Small intestine (tissue), 7 donors: ENCODE measurements at regions not wholly inside any gene's neighbourhood (a gene's known extent, or its start where the extent isn't known, plus 50 kb on each side); places are given as distances from the start of the nearest gene placed in this dataset.

Source experiments
- DNase-seq, 2 donors: peaks; one replicate each; pipeline versions ENCODE4 v3.0.0 to v3.0.0-alpha.2; 2013
- FAIRE-seq: peaks from 2 replicates; lab custom pipeline; 2012; peaks lifted over from hg19 to GRCh38; lab: Jason Lieb, UNC
- H3K27ac ChIP-seq, 3 donors: one replicate each; pipeline ENCODE4 v1.5.1; 2013; ENCODE audit warnings: low read length in 2 of 3, mild to moderate bottlenecking in 2 of 3, control low read depth in 1 of 3, inconsistent platforms in 1 of 3, low read depth in 1 of 3, moderate library complexity in 1 of 3
- H3K27me3 ChIP-seq, 3 donors: one replicate each; pipeline ENCODE4 v1.6.1; 2013; ENCODE audit warnings: low read length in 3 of 3, inconsistent platforms in 1 of 3; ENCODE audit not compliant: control insufficient read depth in 3 of 3, insufficient read depth in 3 of 3
- H3K36me3 ChIP-seq, 3 donors: one replicate each; pipeline ENCODE4 v1.6.1; 2013; ENCODE audit warnings: low read length in 3 of 3, inconsistent platforms in 1 of 3, low read depth in 1 of 3, mild to moderate bottlenecking in 1 of 3, moderate library complexity in 1 of 3; ENCODE audit not compliant: control insufficient read depth in 3 of 3, insufficient read depth in 2 of 3
- H3K4me1 ChIP-seq, 3 donors: one replicate each; pipeline ENCODE4 v1.6.1; 2013; ENCODE audit warnings: low read length in 2 of 3, inconsistent platforms in 1 of 3, low read depth in 1 of 3, mild to moderate bottlenecking in 1 of 3, moderate library complexity in 1 of 3; ENCODE audit not compliant: control insufficient read depth in 3 of 3, insufficient read depth in 2 of 3
- H3K4me3 ChIP-seq, 3 donors: one replicate each; pipeline ENCODE4 v1.5.1; 2013; ENCODE audit warnings: low read length in 3 of 3, control low read depth in 1 of 3, inconsistent platforms in 1 of 3, low read depth in 1 of 3, mild to moderate bottlenecking in 1 of 3, moderate library complexity in 1 of 3
- H3K9me3 ChIP-seq, 2 donors: one replicate each; pipeline ENCODE4 v1.6.1; 2013; ENCODE audit warnings: low read depth in 1 of 2, low read length in 1 of 2; ENCODE audit not compliant: control insufficient read depth in 2 of 2, insufficient read depth in 1 of 2
- WGBS, 3 donors: extraction: QIAGEN DNeasy Blood & Tissue Kit; methylation state at CpG; one replicate each; pipeline ENCODE4 v1.1.7; 2013; 5-methylcytosine and 5-hydroxymethylcytosine counted together
- donor health status: healthy with polysubstance abuse.
- donor health status: control.
- donor health status: control.
- donor health status: Bipolar disorder and iron deficiency.
- donor health status: healthy.

DNA sequence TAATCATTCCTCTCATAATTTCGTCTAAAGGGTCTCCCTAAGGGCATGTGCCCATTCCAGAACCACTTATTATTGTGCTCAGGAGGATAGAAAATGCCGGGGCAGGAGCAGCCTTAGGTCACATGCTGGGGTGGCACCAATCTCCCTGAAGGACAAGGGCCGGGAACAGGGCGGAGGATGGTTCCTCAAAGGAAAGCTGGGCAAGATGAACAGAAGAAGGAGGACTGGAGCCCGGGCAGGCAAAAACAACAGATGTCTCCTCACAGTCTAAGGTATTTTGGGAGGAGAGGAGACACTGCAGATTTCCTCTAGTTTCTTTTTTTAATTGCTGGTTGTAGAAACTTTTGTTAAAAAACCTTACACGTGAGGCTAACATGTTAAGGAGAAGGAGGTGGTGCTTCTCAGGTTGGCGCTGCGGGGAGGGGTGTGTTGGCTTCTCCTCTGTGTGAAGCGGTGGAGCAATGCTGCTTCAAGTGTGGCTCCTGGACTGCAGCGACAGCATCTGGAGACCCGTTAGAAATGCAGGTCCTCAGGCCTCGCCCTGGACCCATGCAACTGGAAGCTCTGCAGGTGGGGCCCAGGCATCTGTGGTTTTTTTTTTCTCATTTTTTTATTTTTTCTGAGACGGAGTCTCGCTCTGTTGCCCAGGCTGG is 164.8 kb downstream of the AACS start:
- no peak for FAIRE-seq
- 78 to 86% (median 83%) methylated on average over 14 of the region's 14 CpGs for WGBS, 3 donors

DNA sequence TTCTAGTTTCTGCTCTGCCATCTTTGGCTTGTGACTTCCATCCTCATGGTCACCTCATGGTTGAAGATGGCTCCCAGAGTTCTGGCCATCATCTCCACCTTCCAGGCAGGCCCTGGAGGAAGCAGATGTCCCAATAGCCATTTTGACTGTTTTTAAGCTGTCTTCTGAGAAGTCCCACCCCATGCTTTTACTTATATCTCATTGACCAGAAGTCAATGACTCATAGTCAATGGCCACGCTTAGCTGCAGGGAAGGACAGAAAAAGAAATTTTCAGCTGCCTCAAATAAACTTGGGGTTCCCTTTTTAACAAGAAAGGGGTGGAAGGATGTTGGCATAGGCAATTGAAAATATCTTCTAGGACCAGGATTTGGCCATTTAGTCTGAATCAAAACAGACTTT is 168.1 kb downstream of the AACS start:
- FAIRE-seq, result no peak
- 67 to 86% (median 79%) methylated on average over 1 of the region's 1 CpG for WGBS, 3 donors

More for the DNA sequence above, 164.8 kb downstream of the AACS start:
- Histone ChIP-seq H3K27ac (no peak overlapping the region), H3K36me3 (no peaks in the 10 kb centered on the region), H3K27me3 (no peaks in the 10 kb centered on the region), H3K4me1 (no peaks in the 10 kb centered on the region), H3K4me3 (no peak overlapping the region), H3K9me3 (no peaks in the 10 kb centered on the region)
- no peak for DNase-seq

DNA sequence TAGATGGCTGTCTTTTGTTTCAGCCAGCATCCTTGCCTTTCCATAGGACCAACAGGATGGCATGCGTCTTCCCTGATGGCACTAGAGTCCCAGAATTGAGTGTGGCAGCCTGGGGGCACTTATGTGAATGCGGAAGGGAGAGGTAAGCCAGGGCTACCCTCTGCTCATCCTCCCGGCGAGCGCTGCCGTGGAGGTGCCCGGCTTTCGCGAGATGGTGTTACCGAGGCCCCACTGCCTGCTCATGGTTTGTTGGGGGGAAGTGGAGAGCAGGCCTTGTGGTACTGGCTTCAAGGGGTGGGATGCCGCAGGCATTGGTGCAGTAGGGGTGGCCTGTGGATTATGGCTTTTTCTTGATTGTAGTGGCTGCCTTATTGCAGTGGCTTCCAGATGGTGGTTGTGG is 174.3 kb downstream of the AACS start:
- DNase-seq, result no peak
- WGBS, 3 donors, result 95 to 96% (median 96%) methylated on average over 11 of the region's 11 CpGs
- no peaks in the 10 kb centered on the region for H3K36me3 ChIP-seq
- H3K27ac ChIP-seq, result no peak overlapping the region
- no peaks in the 10 kb centered on the region for H3K4me1 ChIP-seq
- H3K4me3 ChIP-seq, result no peak overlapping the region
- FAIRE-seq, result no peak
- no peaks in the 10 kb centered on the region for H3K27me3 ChIP-seq
- H3K9me3 ChIP-seq, result no peaks in the 10 kb centered on the region

More for the DNA sequence above, 168.1 kb downstream of the AACS start:
- Histone ChIP-seq H3K4me3 (no peak overlapping the region), H3K9me3 (no peaks in the 10 kb centered on the region), H3K4me1 (no peaks in the 10 kb centered on the region), H3K27me3 (no peaks in the 10 kb centered on the region), H3K36me3 (no peaks in the 10 kb centered on the region), H3K27ac (no peak overlapping the region)
- no peak for DNase-seq

DNA sequence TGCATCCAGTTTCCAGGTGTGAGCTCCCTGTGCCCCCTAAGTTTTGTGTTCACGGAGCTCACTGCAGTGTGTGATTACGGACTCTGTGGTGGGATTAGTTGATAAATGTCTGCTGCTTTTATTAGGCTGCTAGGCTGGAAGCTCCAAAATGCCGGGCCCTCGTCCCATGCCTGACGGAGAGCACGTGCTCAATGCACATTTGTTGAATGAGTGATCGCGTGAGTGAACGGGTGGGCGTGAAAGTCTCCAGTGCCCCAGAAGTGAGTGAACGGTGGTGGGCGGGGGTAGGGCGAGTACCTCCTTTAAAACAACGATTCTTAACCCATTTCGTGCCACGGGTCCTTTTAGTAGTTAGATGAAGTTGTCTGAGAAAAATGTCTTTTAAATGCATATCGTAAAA is 175.5 kb downstream of the AACS start:
- WGBS, 3 donors, result 58 to 71% (median 67%) methylated on average over 17 of the region's 17 CpGs
- Histone ChIP-seq H3K27ac (no peak overlapping the region), H3K4me1 (no peaks in the 10 kb centered on the region), H3K27me3 (peaks cover 0 to 5% (median 0%) of the 10 kb centered on the region in 3 donors), H3K4me3 (no peak overlapping the region), H3K9me3 (no peaks in the 10 kb centered on the region), H3K36me3 (no peaks in the 10 kb centered on the region)
- FAIRE-seq, result no peak
- DNase-seq, result no peak

DNA sequence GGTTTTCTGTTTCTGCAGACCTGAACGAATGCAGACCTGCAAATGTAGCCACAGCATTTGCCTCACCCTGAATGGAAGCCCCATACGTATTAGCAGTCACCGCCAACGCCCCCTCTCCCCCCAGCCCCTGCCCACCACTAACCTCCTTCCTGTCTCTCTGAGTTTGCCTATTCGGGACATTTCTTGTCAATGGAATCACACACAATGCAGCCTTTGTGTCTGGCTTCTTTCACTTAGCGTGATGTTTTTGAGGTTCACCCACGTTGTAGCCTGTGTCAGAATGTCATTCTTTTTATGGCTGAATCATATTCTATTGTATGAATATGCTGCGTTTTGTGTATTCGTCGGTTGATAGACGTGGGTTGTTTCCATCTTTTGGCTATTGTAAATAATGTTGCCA is 178.6 kb downstream of the AACS start:
- no peak for DNase-seq
- 74 to 76% (median 75%) methylated on average over 11 of the region's 11 CpGs for WGBS, 3 donors
- Histone ChIP-seq H3K36me3 (no peaks in the 10 kb centered on the region), H3K27me3 (peaks cover 0 to 7% (median 4%) of the 10 kb centered on the region in 3 donors), H3K4me1 (no peaks in the 10 kb centered on the region), H3K27ac (no peak overlapping the region), H3K4me3 (no peak overlapping the region), H3K9me3 (no peaks in the 10 kb centered on the region)
- FAIRE-seq, result no peak

DNA sequence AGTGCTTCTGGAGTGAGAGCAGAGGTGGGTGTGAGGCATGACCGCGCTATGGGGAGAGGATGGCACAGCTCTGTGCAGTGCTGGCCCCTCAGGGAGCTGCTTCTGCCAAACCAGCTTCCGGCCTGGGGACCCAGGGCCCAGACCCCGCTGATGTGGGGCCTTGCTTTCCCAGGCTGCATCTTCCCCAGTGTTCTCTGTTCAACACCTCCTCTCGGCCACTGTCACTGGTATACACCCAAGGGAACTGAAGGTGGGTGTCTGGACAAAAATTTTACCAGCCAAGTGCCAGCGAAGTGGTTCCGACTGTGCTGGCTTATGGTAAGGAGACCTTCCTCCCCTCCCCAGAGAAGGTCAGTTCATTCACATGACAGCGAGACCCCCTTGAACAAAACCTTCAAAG is 179.1 kb downstream of the AACS start:
- H3K27me3 ChIP-seq, result peaks cover 0 to 7% (median 4%) of the 10 kb centered on the region in 3 donors
- 88 to 90% (median 88%) methylated on average over 8 of the region's 8 CpGs for WGBS, 3 donors

DNA sequence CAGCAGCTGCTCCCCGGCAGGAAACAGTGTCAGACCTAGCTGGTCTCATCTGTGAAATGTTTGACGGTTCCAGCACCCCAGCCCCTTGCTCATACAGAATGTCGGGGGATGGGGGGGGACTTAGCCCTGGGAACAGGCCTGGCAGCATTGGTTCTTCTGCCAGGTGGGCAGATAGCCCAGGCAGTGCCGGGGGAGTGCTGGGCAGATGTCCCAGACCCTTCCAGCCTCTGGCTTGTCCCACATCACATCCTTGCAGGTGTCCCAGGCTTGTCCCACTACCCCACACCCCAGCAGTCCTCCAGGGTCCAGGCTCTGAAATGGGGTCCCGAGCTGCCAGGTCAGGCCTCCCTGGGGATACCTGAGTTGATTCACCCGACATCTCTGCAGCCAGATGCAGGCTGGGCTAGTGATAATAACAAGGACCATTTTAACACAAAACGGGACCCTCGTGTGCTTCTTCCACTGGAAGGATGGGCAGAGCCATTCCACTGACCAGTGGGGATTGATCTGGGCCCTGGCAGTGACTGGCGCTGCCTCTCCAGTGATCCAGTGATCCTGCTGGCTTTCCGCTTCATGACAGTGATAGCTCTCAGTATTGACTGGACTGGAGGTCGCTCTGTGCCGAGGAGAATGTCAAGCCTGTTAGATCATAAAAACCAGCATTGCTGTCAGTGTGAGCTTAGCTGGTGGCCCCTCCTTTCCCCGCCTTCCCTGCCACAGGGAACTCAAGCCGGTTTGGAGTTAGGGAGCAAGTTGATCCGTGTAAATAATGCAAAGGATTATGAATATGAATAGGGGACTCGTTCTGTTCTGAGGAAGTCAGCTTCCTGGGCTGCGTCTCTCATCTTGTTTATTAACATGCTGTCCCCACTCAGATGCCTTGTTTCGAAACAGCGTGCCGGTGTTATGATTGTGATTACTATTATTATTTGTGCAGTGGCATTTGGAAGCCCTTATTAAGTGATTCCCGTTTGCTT is 180.6 kb downstream of the AACS start:
- H3K27me3 ChIP-seq, result peaks cover 0 to 7% (median 4%) of the 10 kb centered on the region in 3 donors
- no peak overlapping the region for H3K4me3 ChIP-seq
- no peak for DNase-seq
- no peaks in the 10 kb centered on the region for H3K36me3 ChIP-seq
- H3K4me1 ChIP-seq, result no peaks in the 10 kb centered on the region
- 45 to 48% (median 46%) methylated on average over 21 of the region's 21 CpGs for WGBS, 3 donors
- H3K9me3 ChIP-seq, result no peaks in the 10 kb centered on the region
- no peak for FAIRE-seq
- no peak overlapping the region for H3K27ac ChIP-seq

More for the DNA sequence above, 179.1 kb downstream of the AACS start:
- DNase-seq (no peak), FAIRE-seq (no peak)
- H3K36me3 ChIP-seq, result no peaks in the 10 kb centered on the region
- no peaks in the 10 kb centered on the region for H3K9me3 ChIP-seq
- no peak overlapping the region for H3K27ac ChIP-seq
- no peaks in the 10 kb centered on the region for H3K4me1 ChIP-seq
- H3K4me3 ChIP-seq, result no peak overlapping the region

DNA sequence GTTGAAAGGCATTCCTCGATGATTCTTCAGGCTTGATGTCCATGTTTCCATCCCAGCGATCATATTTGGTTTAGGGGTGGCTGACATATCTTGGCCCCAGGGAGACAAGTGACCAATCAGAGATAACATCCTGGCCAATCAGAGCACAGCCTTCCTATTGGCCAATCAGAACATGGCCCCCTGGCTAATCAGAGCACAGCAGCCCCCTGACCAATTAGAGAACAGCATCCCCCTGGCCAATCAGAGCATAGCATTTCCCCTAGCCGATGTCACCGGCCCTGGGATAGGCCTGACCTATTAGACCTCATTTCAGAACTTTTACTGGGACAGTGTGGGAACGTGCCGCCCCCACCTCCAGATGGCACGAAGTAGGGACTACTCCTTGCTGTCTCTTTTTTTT is 182.2 kb downstream of the AACS start:
- Histone ChIP-seq H3K27ac (no peak overlapping the region), H3K4me1 (no peaks in the 10 kb centered on the region), H3K27me3 (peaks cover 0 to 7% (median 4%) of the 10 kb centered on the region in 3 donors), H3K9me3 (no peaks in the 10 kb centered on the region), H3K36me3 (no peaks in the 10 kb centered on the region), H3K4me3 (no peak overlapping the region)
- DNase-seq (no peak), FAIRE-seq (no peak)
- WGBS, 3 donors, result 90 to 94% (median 93%) methylated on average over 7 of the region's 7 CpGs
